Gastroesophageal sphincter (tissue), 3 donors: ENCODE measurements at regions not wholly inside any gene's neighbourhood (a gene's known extent, or its start where the extent isn't known, plus 50 kb on each side); places are given as distances from the start of the nearest gene placed in this dataset.

Source experiments
- CTCF ChIP-seq, 4 experiments: fragments of 200-600 bp in 2 of 4; fragments of 450-650 bp in 2 of 4; sonication (generic) in 1 of 4; IDR thresholded peaks; one replicate each; pipeline ENCODE4 v1.5.1; 2017 to 2019; ENCODE audit warnings: antibody characterized with exemption in 4 of 4, mild to moderate bottlenecking in 2 of 4, moderate library complexity in 2 of 4
- POLR2A ChIP-seq, 2 donors: fragments of 450-650 bp; IDR thresholded peaks; one replicate each; pipeline ENCODE4 v1.6.1; 2017; ENCODE audit warnings: antibody characterized with exemption in 2 of 2, mild to moderate bottlenecking in 2 of 2, moderate library complexity in 1 of 2

- TF ChIP-seq CTCF (IDR thresholded peaks at IDR 0.05), result no peak
- TF ChIP-seq POLR2A (IDR thresholded peaks at IDR 0.05), result no peak
Observed at GRCh38 chr14:84107835-84108343, 1422.1 kb upstream of the FLRT2 start.
